IMR-90 (cell line): ENCODE measurements at regions not wholly inside any gene's neighbourhood (a gene's known extent, or its start where the extent isn't known, plus 50 kb on each side); places are given as distances from the start of the nearest gene placed in this dataset.

ENCODE experiments used
- ATAC-seq: fragments of 200-7000 bp; cut with Tn5 transposase; 2 replicates; pipeline ENCODE4 v1.9.1; 2020; ENCODE audit warnings: low read depth, mild to moderate bottlenecking, moderate library complexity
- BruUV-seq: library from RNA; stranded (reverse); fragments of 400-500 nt; replicated peaks from 2 replicates; lab custom pipeline; 2021; lab: Mats Ljungman, UMichigan
- CTCF ChIA-PET: fragments of 300-600 bp; formaldehyde crosslinking; extraction: SDS; loops from one replicate; lab custom pipeline; 2021; ENCODE audit warnings: antibody characterized with exemption; lab: Yijun Ruan, JAX
- POLR2A ChIA-PET: fragments of 300-600 bp; sonication (Branson Sonifier 250); formaldehyde crosslinking; loops from one replicate; lab custom pipeline; 2022; ENCODE audit warnings: antibody characterized with exemption; ENCODE audit not compliant: unreplicated experiment; lab: Charles Lee
- DNase-seq: peaks from one replicate; pipeline ENCODE4 v3.0.0; 2013
- H2AFZ ChIP-seq: replicated peaks from 2 replicates; pipeline ENCODE3; 2013; ENCODE audit warnings: low read length, mild to moderate bottlenecking; ENCODE audit not compliant: poor library complexity
- H2AK5ac ChIP-seq: 2 replicates; pipeline ENCODE4 v1.6.1; 2013; ENCODE audit warnings: low read depth, low read length, inconsistent platforms
- H2AK9ac ChIP-seq: replicated peaks from 2 replicates; pipeline ENCODE3; 2013; ENCODE audit warnings: mild to moderate bottlenecking, low read depth, low read length, moderate library complexity; ENCODE audit not compliant: poor library complexity
- H2BK120ac ChIP-seq: 2 replicates; pipeline ENCODE4 v1.6.1; 2013; ENCODE audit warnings: low read depth, low read length, inconsistent platforms
- H2BK15ac ChIP-seq: 3 replicates; pipeline ENCODE4 v1.6.1; 2013; ENCODE audit warnings: low read depth, low read length, inconsistent platforms
- H2BK20ac ChIP-seq: 2 replicates; pipeline ENCODE4 v1.6.1; 2013; ENCODE audit warnings: low read depth, mild to moderate bottlenecking, inconsistent platforms, low read length, moderate library complexity
- H2BK5ac ChIP-seq: 2 replicates; pipeline ENCODE4 v1.6.1; 2013; ENCODE audit warnings: mild to moderate bottlenecking, low read depth, low read length, inconsistent platforms; ENCODE audit not compliant: poor library complexity, severe bottlenecking
- H3K14ac ChIP-seq: replicated peaks from 2 replicates; pipeline ENCODE4 v1.6.1; 2013; ENCODE audit warnings: low read depth, low read length, inconsistent platforms
- H3K18ac ChIP-seq: 2 replicates; pipeline ENCODE4 v1.6.1; 2013; ENCODE audit warnings: low read depth, low read length, control low read depth
- H3K23ac ChIP-seq: 2 replicates; pipeline ENCODE4 v1.6.1; 2013; ENCODE audit warnings: low read depth, low read length, inconsistent platforms
- H3K27ac ChIP-seq: 2 replicates; pipeline ENCODE4 v1.5.1; 2013; ENCODE audit warnings: mild to moderate bottlenecking, control low read depth, low read length; ENCODE audit not compliant: insufficient read depth
- H3K27me3 ChIP-seq: 2 replicates; pipeline ENCODE4 v1.6.1; 2013; ENCODE audit warnings: low read length; ENCODE audit not compliant: control insufficient read depth, insufficient read depth
- H3K36me3 ChIP-seq: 2 replicates; pipeline ENCODE4 v1.6.1; 2013; ENCODE audit warnings: low read length, mixed read lengths; ENCODE audit not compliant: control insufficient read depth, insufficient read depth
- H3K4ac ChIP-seq: 2 replicates; pipeline ENCODE4 v1.6.1; 2013; ENCODE audit warnings: low read depth, low read length, inconsistent platforms
- H3K4me1 ChIP-seq: 2 replicates; pipeline ENCODE4 v1.6.1; 2013; ENCODE audit warnings: low read length, mixed read lengths; ENCODE audit not compliant: control insufficient read depth, insufficient read depth
- H3K4me2 ChIP-seq: 2 replicates; pipeline ENCODE4 v1.6.1; 2013; ENCODE audit warnings: low read depth, mild to moderate bottlenecking, control low read depth, low read length, moderate library complexity
- H3K4me3 ChIP-seq: 2 replicates; pipeline ENCODE4 v1.5.1; 2013; ENCODE audit warnings: low read depth, mild to moderate bottlenecking, control low read depth, low read length, moderate library complexity; ENCODE audit not compliant: insufficient read depth
- H3K56ac ChIP-seq: 2 replicates; pipeline ENCODE4 v1.6.1; 2013; ENCODE audit warnings: low read length, inconsistent platforms; ENCODE audit not compliant: insufficient read depth; ENCODE audit errors: extremely low read depth
- H3K79me1 ChIP-seq, 2 experiments: 2 replicates each; pipeline ENCODE4 v1.6.1; 2013; ENCODE audit warnings: low read length in 2 of 2, inconsistent platforms in 1 of 2, low read depth in 1 of 2
- H3K9ac ChIP-seq: 2 replicates; pipeline ENCODE4 v1.6.1; 2013; ENCODE audit warnings: low read depth, low read length, control low read depth
- H3K9me1 ChIP-seq: 2 replicates; pipeline ENCODE4 v1.6.1; 2013; ENCODE audit warnings: low read length, inconsistent platforms; ENCODE audit not compliant: insufficient read depth
- H3K9me3 ChIP-seq: 2 replicates; pipeline ENCODE4 v1.6.1; 2013; ENCODE audit warnings: low read length; ENCODE audit not compliant: control insufficient read depth, insufficient read depth
- H4K20me1 ChIP-seq: 2 replicates; pipeline ENCODE4 v1.6.1; 2013; ENCODE audit warnings: low read length, inconsistent platforms; ENCODE audit not compliant: insufficient read depth
- H4K5ac ChIP-seq: 2 replicates; pipeline ENCODE4 v1.6.1; 2013; ENCODE audit warnings: mild to moderate bottlenecking, low read depth, low read length, control low read depth
- H4K8ac ChIP-seq, 2 experiments: 2 replicates each; pipeline ENCODE4 v1.6.1; 2013; ENCODE audit warnings: low read depth in 2 of 2, low read length in 2 of 2, control low read depth in 1 of 2, inconsistent platforms in 1 of 2
- H4K91ac ChIP-seq: 2 replicates; pipeline ENCODE4 v1.6.1; 2013; ENCODE audit warnings: low read depth, low read length, inconsistent platforms; ENCODE audit not compliant: insufficient read depth
- BHLHE40 ChIP-seq: fragments of 150-350 bp; IDR thresholded peaks from 2 replicates; pipeline ENCODE4 v1.6.1; 2016; ENCODE audit warnings: mild to moderate bottlenecking, low read depth, low read length
- CHD1 ChIP-seq: IDR thresholded peaks from 2 replicates; pipeline ENCODE4 v1.6.1; 2012; ENCODE audit warnings: low read depth, low read length, improper control_type of control experiment
- CTCF ChIP-seq: conservative IDR thresholded peaks from 2 replicates; pipeline ENCODE4 v1.5.1; 2012; ENCODE audit warnings: mild to moderate bottlenecking, low read depth, low read length, improper control_type of control experiment
- FOS ChIP-seq: fragments of 150-350 bp; IDR thresholded peaks from 2 replicates; pipeline ENCODE4 v1.6.1; 2016; ENCODE audit warnings: low read depth, low read length
- MAFK ChIP-seq: IDR thresholded peaks from 2 replicates; pipeline ENCODE4 v1.6.1; 2012; ENCODE audit warnings: low read depth, low read length, improper control_type of control experiment
- MAZ ChIP-seq: IDR thresholded peaks from 2 replicates; pipeline ENCODE4 v1.6.1; 2012; ENCODE audit warnings: low read depth, mild to moderate bottlenecking, low read length, improper control_type of control experiment, moderate library complexity, borderline replicate concordance
- MXI1 ChIP-seq: IDR thresholded peaks from 2 replicates; pipeline ENCODE4 v1.6.1; 2012; ENCODE audit warnings: low read depth, mild to moderate bottlenecking, low read length, moderate library complexity, borderline replicate concordance
- NFE2L2 ChIP-seq: fragments of 150-350 bp; IDR thresholded peaks from 2 replicates; pipeline ENCODE4 v1.6.1; 2016; ENCODE audit warnings: low read depth, mild to moderate bottlenecking, low read length
- POLR2A ChIP-seq: IDR thresholded peaks from 2 replicates; pipeline ENCODE4 v1.6.1; 2012; ENCODE audit warnings: mild to moderate bottlenecking, low read depth, low read length
- RAD21 ChIP-seq: IDR thresholded peaks from 2 replicates; pipeline ENCODE4 v1.6.1; 2012; ENCODE audit warnings: low read length, improper control_type of control experiment
- RCOR1 ChIP-seq: IDR thresholded peaks from 2 replicates; pipeline ENCODE4 v1.6.1; 2012; ENCODE audit warnings: mild to moderate bottlenecking, low read length, improper control_type of control experiment; ENCODE audit not compliant: insufficient replicate concordance
- RFX5 ChIP-seq: IDR thresholded peaks from 2 replicates; pipeline ENCODE4 v1.8.0; 2012; ENCODE audit warnings: low read depth, mild to moderate bottlenecking, low read length, moderate library complexity
- SMC3 ChIP-seq: fragments of 150-350 bp; IDR thresholded peaks from 2 replicates; pipeline ENCODE4 v1.6.1; 2016; ENCODE audit warnings: low read depth, mild to moderate bottlenecking, antibody characterized with exemption, low read length, moderate library complexity
- USF2 ChIP-seq: fragments of 150-350 bp; IDR thresholded peaks from 2 replicates; pipeline ENCODE4 v1.6.1; 2017; ENCODE audit warnings: mild to moderate bottlenecking, antibody characterized with exemption, low read length, low read depth
- WGBS, 2 experiments: methylation state at CpG; one replicate each; pipeline versions ENCODE4 v1.1.5 to v1.1.7; 2013; ENCODE audit warnings: missing lambda C conversion rate in 2 of 2; ENCODE audit not compliant: insufficient read length in 1 of 2; ENCODE audit errors: extremely low coverage in 2 of 2; 5-methylcytosine and 5-hydroxymethylcytosine counted together
- dilution Hi-C: fragments of 300-500 bp; cut with HindIII; formaldehyde crosslinking; loops from one replicate; pipeline ENCODE4 v1.14.3; 2018; ENCODE audit warnings: low sequenced_read_pairs; ENCODE audit not compliant: unreplicated experiment
- in situ Hi-C: fragments of 300-500 bp; cut with MboI; formaldehyde crosslinking; loops from 3 replicates; pipeline ENCODE4 v1.14.3; 2019; ENCODE audit warnings: low sequenced_read_pairs, inconsistent platforms, mixed read lengths
- intact Hi-C: fragments of 100-400 bp; cut with micrococcal nuclease; formaldehyde crosslinking; loops from 2 replicates; pipeline ENCODE4 v1.10.0; 2022

- no peak for ATAC-seq
- no peaks in the 10 kb centered on the region for H3K79me1 ChIP-seq
Observed at GRCh38 chr13:42392716-42393572, 121.0 kb downstream of the AKAP11 start.

More at GRCh38 chr13:42392716-42393572, 121.0 kb downstream of the AKAP11 start:
- Histone ChIP-seq H3K9me3 (no peaks in the 10 kb centered on the region), H3K23ac (no peak overlapping the region), H3K18ac (no peak overlapping the region), H4K8ac (no peak overlapping the region), H3K9ac (no peak overlapping the region), H2AFZ (no peak overlapping the region), H4K5ac (no peak overlapping the region), H3K27ac (no peak overlapping the region), H2AK5ac (no peak overlapping the region), H2BK15ac (no peak overlapping the region), H3K9me1 (no peaks in the 10 kb centered on the region), H2AK9ac (no peak overlapping the region), H3K27me3 (peaks cover 6% of the 10 kb centered on the region), H4K91ac (no peak overlapping the region), H3K4me1 (no peaks in the 10 kb centered on the region), H2BK120ac (no peak overlapping the region), H3K36me3 (no peaks in the 10 kb centered on the region), H2BK5ac (no peak overlapping the region), H3K4ac (no peak overlapping the region), H2BK20ac (no peak overlapping the region), H3K4me2 (no peak overlapping the region), H3K4me3 (no peak overlapping the region), H3K14ac (no peak overlapping the region), H4K20me1 (no peaks in the 10 kb centered on the region), H3K56ac (no peak overlapping the region)
- intact Hi-C loops = no loop called here
- no TSS peak for BruUV-seq
- in situ Hi-C loops = no loop called here
- no peak for DNase-seq
- 86% methylated on average over 1 of the region's 6 CpGs; no CpG with 5 or more reads in 1 of the 2 experiments for WGBS, 2 experiments
- ChIA-PET CTCF (no interaction called here), POLR2A (no interaction called here)
- TF ChIP-seq RAD21 = no peak
- no peak for TF ChIP-seq CHD1
- no peak for TF ChIP-seq MAZ
- TF ChIP-seq MAFK = no peak
- TF ChIP-seq POLR2A = no peak
- no peak for TF ChIP-seq MXI1
- TF ChIP-seq NFE2L2 = no peak
- TF ChIP-seq USF2 = no peak
- no peak for TF ChIP-seq FOS
- TF ChIP-seq SMC3 = no peak
- TF ChIP-seq CTCF = no peak
- no peak for TF ChIP-seq BHLHE40
- no peak for TF ChIP-seq RFX5
- no peak for TF ChIP-seq RCOR1
- dilution Hi-C loops = no loop called here
